Ovary (tissue), 7 donors: ENCODE measurements at regions not wholly inside any gene's neighbourhood (a gene's known extent, or its start where the extent isn't known, plus 50 kb on each side); places are given as distances from the start of the nearest gene placed in this dataset.
"Not testable (repeated sequence)": the region's sequence is repeated elsewhere in the genome, so short reads cannot be mapped to it uniquely, and the experiment has no call there.

Experiments
- DNase-seq, 5 donors: peaks; one replicate each; pipeline ENCODE4 v3.0.0-alpha.2; 2019 to 2020
- H3K27ac ChIP-seq, 2 donors: fragments of 200-600 bp; one replicate each; pipeline versions ENCODE4 v1.5.1 to v1.8.0; 2019 to 2022
- H3K27me3 ChIP-seq: fragments of 200-600 bp; one replicate; pipeline ENCODE4 v1.8.0; 2022
- H3K36me3 ChIP-seq: fragments of 200-600 bp; sonication (generic); one replicate; pipeline ENCODE4 v1.5.1; 2019
- H3K4me1 ChIP-seq: one replicate; pipeline ENCODE4 v1.8.1; 2013; ENCODE audit warnings: mild to moderate bottlenecking, moderate library complexity; ENCODE audit not compliant: insufficient read depth
- H3K4me3 ChIP-seq: fragments of 200-600 bp; sonication (generic); one replicate; pipeline ENCODE4 v1.5.1; 2017
- H3K9me3 ChIP-seq, 2 donors: fragments of 200-600 bp in 1 of 2; sonication (generic) in 1 of 2; one replicate each; pipeline versions ENCODE4 v1.5.1 to v1.8.1; 2013 to 2019; ENCODE audit warnings: mild to moderate bottlenecking in 1 of 2, moderate library complexity in 1 of 2
- EP300 ChIP-seq: sonication (generic); formaldehyde crosslinking; IDR thresholded peaks from one replicate; pipeline ENCODE4 v1.6.1; 2017; ENCODE audit warnings: antibody characterized with exemption
- POLR2A ChIP-seq: fragments of 450-650 bp; IDR thresholded peaks from one replicate; pipeline ENCODE4 v1.6.1; 2017; ENCODE audit warnings: antibody characterized with exemption, mild to moderate bottlenecking, moderate library complexity
- WGBS, 3 donors: extraction: QIAGEN DNeasy Blood & Tissue Kit in 1 of 3; methylation state at CpG; one replicate each; pipeline versions ENCODE4 v1.1.5 to v1.1.7; 2013 to 2017; 5-methylcytosine and 5-hydroxymethylcytosine counted together
- intact Hi-C, 4 donors: fragments of 100-400 bp; cut with DNase I; formaldehyde crosslinking; loops; one replicate each; pipeline versions ENCODE4 v1.11.0 to v1.15.1; 2022 to 2023
- TF ChIP-seq, protein P1 (sequence below), 3 donors: fragments of 450-650 bp in 2 of 3; fragments of 200-600 bp in 1 of 3; IDR thresholded peaks; one replicate each; pipeline versions ENCODE4 v1.5.1 to v1.8.0; 2016 to 2022; ENCODE audit warnings: antibody characterized with exemption in 3 of 3, mild to moderate bottlenecking in 1 of 3
- donor health status: DM: no; HTN: no; CAD: no; lungs with moderate emphysema.
- donor health status: DM: no; HTN: no; CAD: no.
- donor health status: Bipolar disorder and iron deficiency.
- donor health status: DM: no; HTN: no; CAD: no.
- donor health status: DM: yes; HTN: yes; CAD: no.

DNA sequence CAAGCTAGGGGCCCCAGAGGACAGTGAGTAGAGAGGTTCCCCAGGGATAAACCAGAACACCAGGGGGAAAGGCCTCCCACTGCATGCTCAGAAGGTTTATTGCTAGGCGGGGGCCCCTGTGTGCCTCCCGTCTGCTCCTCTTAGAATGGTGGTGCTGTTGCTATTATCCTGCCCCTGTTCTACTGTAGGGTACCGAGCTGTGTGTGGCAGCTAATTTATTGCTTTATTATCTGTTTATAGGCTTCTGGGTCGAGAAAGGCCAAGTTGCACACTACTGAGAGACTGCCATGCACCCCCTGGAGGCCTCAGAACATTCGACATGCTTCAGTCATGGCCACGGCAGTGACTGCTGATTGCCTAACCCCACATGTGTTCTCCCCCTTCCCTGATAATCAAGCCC lies 373.6 kb downstream of the ANAPC1 start:
- WGBS, 3 donors = 90 to 100% (median 95%) methylated on average over 3 of the region's 6 CpGs
- H3K36me3 ChIP-seq, intact Hi-C loops, H3K27me3 ChIP-seq, H3K4me1 ChIP-seq, H3K9me3 ChIP-seq, H3K27ac ChIP-seq, DNase-seq, H3K4me3 ChIP-seq: not testable (repeated sequence)

DNA sequence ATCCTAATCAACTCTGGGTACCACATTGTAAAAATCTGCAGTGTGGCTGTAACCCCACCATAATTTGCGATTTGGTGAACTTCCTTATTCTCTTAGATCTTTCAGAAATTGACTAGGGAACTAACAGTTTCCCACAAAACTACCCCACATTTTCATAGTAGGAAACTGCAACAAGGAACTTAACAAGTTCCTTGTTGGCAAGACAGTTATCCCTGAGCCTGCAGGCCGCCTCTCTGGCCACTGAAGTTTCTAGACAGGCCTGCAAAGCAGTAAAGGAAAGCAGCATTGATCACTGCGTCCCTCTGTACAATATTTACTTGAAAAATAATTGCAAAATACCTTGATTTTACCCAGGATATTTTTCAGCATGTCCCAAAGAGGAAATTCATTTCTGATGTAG lies 372.9 kb downstream of the ANAPC1 start:
- H3K4me3 ChIP-seq, H3K27me3 ChIP-seq, intact Hi-C loops, H3K4me1 ChIP-seq, H3K9me3 ChIP-seq, DNase-seq, H3K36me3 ChIP-seq, H3K27ac ChIP-seq: not testable (repeated sequence)
- WGBS, 3 donors = 71 to 89% (median 86%) methylated on average over 3 of the region's 3 CpGs

DNA sequence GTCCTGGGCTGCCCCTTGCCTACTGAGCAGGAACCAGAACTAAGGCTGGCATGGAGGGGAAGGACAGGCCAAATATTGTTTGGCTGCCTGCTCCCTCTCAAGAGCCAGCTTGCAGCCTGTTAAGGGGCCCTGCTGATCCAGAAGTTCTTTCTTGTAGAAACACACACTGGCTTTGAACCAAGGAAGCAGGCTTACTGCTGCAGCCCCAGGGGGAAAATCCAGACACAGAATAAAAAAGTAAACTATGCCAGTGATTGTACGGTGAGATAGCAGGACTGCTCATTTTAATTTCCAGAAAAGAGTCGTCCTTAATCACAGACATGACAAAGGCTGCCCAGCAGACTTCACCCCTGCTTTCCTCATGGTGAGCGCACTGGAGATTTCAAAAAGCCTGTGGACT lies 371.6 kb downstream of the ANAPC1 start:
- H3K4me3 ChIP-seq, DNase-seq, H3K4me1 ChIP-seq, H3K27me3 ChIP-seq, intact Hi-C loops, H3K36me3 ChIP-seq, H3K9me3 ChIP-seq, H3K27ac ChIP-seq: not testable (repeated sequence)
- WGBS, 3 donors = 39 to 64% (median 51%) methylated on average over 2 to 3 of the region's 3 CpGs

DNA sequence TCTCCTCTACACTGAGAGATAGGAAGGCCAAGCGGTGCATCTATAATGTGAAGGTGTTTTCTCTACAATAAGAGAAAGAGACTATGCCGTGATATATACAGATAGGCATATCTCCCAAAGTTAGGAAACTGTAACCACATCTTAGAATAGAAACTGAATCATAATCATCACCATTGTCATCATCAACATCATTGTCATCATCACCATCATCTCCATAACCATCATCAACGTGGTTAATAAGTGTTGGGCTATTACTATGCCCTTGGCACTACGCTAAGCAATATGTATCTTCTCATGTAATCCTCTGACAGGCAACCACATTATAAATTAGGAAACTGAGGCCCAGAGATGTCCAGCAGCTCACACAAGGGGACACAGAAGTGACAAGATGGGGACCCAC lies 369.9 kb downstream of the ANAPC1 start:
- H3K27me3 ChIP-seq, H3K4me3 ChIP-seq, H3K27ac ChIP-seq, H3K36me3 ChIP-seq, H3K9me3 ChIP-seq, intact Hi-C loops, DNase-seq, H3K4me1 ChIP-seq: not testable (repeated sequence)
- 90 to 97% (median 92%) methylated on average over 3 to 4 of the region's 4 CpGs for WGBS, 3 donors

DNA sequence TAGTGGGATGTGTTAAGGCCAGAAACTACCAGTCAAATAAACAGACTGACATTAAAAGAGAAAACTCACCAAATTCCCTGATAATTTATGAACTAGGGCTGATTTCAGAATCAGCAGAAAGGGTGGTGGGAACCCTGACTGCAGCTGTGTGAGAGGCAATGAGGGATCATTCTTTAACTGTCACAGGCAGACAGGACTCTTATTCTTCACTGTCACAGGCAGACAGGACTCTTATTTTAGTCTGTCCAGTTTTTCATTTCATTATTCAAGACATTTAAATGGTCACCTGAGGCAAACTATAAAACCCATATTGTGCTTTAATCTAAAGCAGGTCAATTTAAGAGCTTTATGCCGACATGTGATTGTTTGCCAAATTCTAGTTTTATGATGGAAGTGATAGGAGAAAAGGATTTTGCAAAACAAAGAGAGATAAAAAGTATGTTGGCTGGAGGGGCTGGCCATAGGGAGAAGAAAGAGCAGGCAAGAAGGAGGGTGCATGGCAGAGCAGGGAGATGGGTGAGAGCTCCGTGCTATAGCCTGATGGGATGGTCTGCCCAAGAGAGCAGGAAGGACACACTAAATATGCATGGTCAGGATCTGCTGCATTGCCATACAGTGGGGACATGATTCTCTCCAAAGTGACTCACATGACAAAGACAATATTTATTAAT lies 366.8 kb downstream of the ANAPC1 start:
- H3K4me3 ChIP-seq, H3K27ac ChIP-seq, H3K9me3 ChIP-seq, H3K27me3 ChIP-seq, H3K4me1 ChIP-seq, DNase-seq, intact Hi-C loops, H3K36me3 ChIP-seq: not testable (repeated sequence)
- 51 to 55% (median 55%) methylated on average over 1 of the region's 2 CpGs for WGBS, 3 donors

DNA sequence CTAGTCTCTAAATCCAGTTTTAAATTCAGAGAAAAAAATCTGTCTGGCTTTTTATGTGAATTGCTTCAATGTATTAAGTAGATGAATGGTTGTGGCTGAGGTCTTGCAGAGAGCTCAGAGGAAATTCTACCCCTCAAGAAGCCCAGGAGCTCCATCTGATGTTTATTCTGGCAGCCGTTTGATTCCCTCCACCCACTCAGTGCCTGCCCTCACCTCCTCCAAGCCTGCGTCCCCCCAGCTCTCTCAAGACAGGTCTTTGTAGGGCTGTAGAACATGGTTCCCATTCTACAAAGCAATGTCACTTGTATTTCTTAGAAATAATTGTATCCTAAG lies 366.3 kb downstream of the ANAPC1 start:
- H3K36me3 ChIP-seq, H3K9me3 ChIP-seq, H3K27me3 ChIP-seq, H3K4me3 ChIP-seq, H3K27ac ChIP-seq, intact Hi-C loops, H3K4me1 ChIP-seq, DNase-seq: not testable (repeated sequence)
- WGBS, 3 donors = 38 to 62% (median 53%) methylated on average over 2 of the region's 2 CpGs

DNA sequence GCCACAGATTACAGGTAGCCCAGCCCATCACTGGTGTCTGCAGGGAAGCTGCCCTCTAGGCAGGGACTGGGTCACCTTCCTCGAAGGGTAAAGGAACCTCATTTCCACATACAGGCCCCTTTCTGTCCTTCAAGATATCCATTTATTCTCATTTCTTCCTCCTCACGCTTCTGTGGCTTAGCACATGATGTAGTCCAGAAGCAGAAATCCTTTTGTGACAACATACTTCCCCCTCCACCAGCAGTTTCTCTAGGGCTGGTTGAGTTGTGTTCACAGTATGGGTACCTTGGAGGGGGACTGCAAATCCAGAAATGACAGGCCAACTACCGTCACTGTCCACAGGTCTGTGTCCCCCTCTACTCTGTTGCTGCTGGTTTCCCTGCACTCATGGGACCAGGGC lies 364.9 kb downstream of the ANAPC1 start:
- Histone ChIP-seq H3K4me3 (no peak overlapping the region), H3K27me3 (no peaks in the 10 kb centered on the region), H3K9me3 (no peaks in the 10 kb centered on the region), H3K27ac (no peak overlapping the region), H3K36me3 (no peaks in the 10 kb centered on the region), H3K4me1 (no peaks in the 10 kb centered on the region)
- 76 to 85% (median 81%) methylated on average over 3 of the region's 3 CpGs for WGBS, 3 donors
- DNase-seq = no peak
- intact Hi-C loops = no loop called here
- TF ChIP-seq, protein P1, sequence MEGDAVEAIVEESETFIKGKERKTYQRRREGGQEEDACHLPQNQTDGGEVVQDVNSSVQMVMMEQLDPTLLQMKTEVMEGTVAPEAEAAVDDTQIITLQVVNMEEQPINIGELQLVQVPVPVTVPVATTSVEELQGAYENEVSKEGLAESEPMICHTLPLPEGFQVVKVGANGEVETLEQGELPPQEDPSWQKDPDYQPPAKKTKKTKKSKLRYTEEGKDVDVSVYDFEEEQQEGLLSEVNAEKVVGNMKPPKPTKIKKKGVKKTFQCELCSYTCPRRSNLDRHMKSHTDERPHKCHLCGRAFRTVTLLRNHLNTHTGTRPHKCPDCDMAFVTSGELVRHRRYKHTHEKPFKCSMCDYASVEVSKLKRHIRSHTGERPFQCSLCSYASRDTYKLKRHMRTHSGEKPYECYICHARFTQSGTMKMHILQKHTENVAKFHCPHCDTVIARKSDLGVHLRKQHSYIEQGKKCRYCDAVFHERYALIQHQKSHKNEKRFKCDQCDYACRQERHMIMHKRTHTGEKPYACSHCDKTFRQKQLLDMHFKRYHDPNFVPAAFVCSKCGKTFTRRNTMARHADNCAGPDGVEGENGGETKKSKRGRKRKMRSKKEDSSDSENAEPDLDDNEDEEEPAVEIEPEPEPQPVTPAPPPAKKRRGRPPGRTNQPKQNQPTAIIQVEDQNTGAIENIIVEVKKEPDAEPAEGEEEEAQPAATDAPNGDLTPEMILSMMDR (IDR thresholded peaks at IDR 0.05) = no peak
- TF ChIP-seq POLR2A (no peak), EP300 (no peak)

DNA sequence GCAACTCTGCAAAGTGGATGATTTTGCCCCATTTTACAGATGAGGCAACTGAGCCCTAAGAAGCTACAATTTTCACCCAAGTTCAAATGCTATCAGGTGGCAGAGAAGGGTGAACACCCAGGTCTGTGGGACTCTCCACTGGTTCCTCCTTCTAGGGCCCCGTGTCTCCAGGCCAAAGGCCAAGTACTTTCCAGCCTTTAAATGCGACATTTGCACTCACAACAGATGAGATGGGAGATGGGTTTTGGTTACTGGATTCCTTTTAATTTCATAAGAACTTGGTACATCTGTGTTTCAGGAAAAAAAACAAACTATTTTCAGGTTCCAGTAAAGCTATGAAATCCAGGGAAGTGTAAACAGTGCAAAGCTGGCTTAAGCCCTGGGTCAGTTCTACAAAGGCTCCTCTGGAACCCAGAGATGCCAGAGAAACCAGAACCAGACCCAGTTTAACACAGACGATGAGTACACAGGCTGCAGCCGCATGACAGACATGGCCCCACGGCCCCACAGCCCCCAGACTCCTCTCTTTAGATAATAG lies 361.7 kb downstream of the ANAPC1 start:
- Histone ChIP-seq H3K27me3 (no peaks in the 10 kb centered on the region), H3K27ac (no peak overlapping the region), H3K9me3 (no peaks in the 10 kb centered on the region), H3K4me1 (no peaks in the 10 kb centered on the region), H3K4me3 (no peak overlapping the region), H3K36me3 (no peaks in the 10 kb centered on the region)
- intact Hi-C loops = no loop called here
- 34 to 44% (median 41%) methylated on average over 5 of the region's 5 CpGs for WGBS, 3 donors
- DNase-seq = no peak
- no peak for TF ChIP-seq EP300
- TF ChIP-seq, protein P1 (IDR thresholded peaks at IDR 0.05) = no peak
- no peak for TF ChIP-seq POLR2A
